Fibroblast of lung (primary cell): ENCODE measurements at regions not wholly inside any gene's neighbourhood (a gene's known extent, or its start where the extent isn't known, plus 50 kb on each side); places are given as distances from the start of the nearest gene placed in this dataset.

Experiments
- CTCF ChIP-seq, 2 donors: IDR thresholded peaks in 1 of 2; conservative IDR thresholded peaks in 1 of 2; 1 replicate in 1 of 2; 2 replicates in 1 of 2; pipeline ENCODE4 v1.5.1; 2011 to 2012; ENCODE audit warnings: low read length in 2 of 2, control low read depth in 1 of 2, inconsistent platforms in 1 of 2, low read depth in 1 of 2, mild to moderate bottlenecking in 1 of 2
- EZH2 ChIP-seq: IDR thresholded peaks from 2 replicates; pipeline ENCODE4 v1.5.1; 2012; ENCODE audit warnings: low read length, control low read depth, mild to moderate bottlenecking; ENCODE audit errors: missing control alignments

DNA sequence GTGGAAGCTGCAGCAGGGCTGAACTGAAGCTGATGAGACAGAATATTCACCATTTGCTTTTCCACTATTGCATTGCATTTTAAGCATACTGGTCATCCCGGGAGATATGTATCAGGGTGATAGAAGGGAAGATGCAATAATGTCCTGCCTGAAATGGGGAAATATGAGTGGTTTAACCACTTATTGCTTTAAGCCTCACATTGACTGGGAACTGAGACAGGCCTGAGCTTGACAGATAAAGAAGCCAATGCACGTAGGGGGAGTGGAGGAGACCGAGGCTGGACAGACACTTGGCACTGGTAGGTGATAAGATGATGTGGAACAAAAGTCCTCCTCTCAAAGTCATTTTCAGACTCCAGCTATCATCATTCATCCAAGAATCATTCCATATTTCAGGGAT, 911.7 kb upstream of the NCAM2 start:
- no peak for TF ChIP-seq CTCF (conservative IDR thresholded peaks at IDR 0.05 in 1 of 2, IDR thresholded peaks at IDR 0.05 in 1 of 2; ENCODE audit: low read depth in 1 of 2, low read length in 2 of 2)
- no peak for TF ChIP-seq EZH2
